Psoas muscle (tissue), 7 donors: ENCODE measurements at regions not wholly inside any gene's neighbourhood (a gene's known extent, or its start where the extent isn't known, plus 50 kb on each side); places are given as distances from the start of the nearest gene placed in this dataset.

Experiments
- ATAC-seq, 4 donors: fragments of 200-7000 bp; cut with Tn5 transposase; one replicate each; pipeline ENCODE4 v1.9.1; 2020; ENCODE audit warnings: moderate library complexity in 3 of 4, mild to moderate bottlenecking in 2 of 4
- DNase-seq, 2 donors: peaks; one replicate each; pipeline ENCODE4 v3.0.0-alpha.2; 2020
- H3K27ac ChIP-seq: fragments of 200-600 bp; one replicate; pipeline ENCODE4 v1.8.0; 2022
- H3K27me3 ChIP-seq, 3 donors: fragments of 200-600 bp in 1 of 3; one replicate each; pipeline versions ENCODE4 v1.6.1 to v1.8.0; 2013 to 2022; ENCODE audit warnings: low read length in 2 of 3, mild to moderate bottlenecking in 2 of 3, moderate library complexity in 1 of 3; ENCODE audit not compliant: insufficient read depth in 3 of 3
- H3K36me3 ChIP-seq, 2 donors: fragments of 200-600 bp in 1 of 2; one replicate each; pipeline versions ENCODE4 v1.6.1 to v1.8.0; 2013 to 2022; ENCODE audit warnings: low read depth in 1 of 2, mild to moderate bottlenecking in 1 of 2, moderate library complexity in 1 of 2; ENCODE audit not compliant: insufficient read depth in 1 of 2
- H3K4me1 ChIP-seq: fragments of 200-600 bp; one replicate; pipeline ENCODE4 v1.8.0; 2022
- H3K4me3 ChIP-seq: fragments of 200-600 bp; one replicate; pipeline ENCODE4 v1.8.0; 2022; ENCODE audit warnings: mild to moderate bottlenecking
- H3K9me3 ChIP-seq: fragments of 200-600 bp; one replicate; pipeline ENCODE4 v1.8.0; 2022
- CTCF ChIP-seq: fragments of 200-600 bp; IDR thresholded peaks from one replicate; pipeline ENCODE4 v1.8.0; 2022; ENCODE audit warnings: antibody characterized with exemption
- WGBS, 3 donors: extraction: QIAGEN DNeasy Blood & Tissue Kit; methylation state at CpG; one replicate each; pipeline versions ENCODE4 v1.1.6 to v1.1.7; 2013; 5-methylcytosine and 5-hydroxymethylcytosine counted together
- intact Hi-C, 2 donors: fragments of 100-400 bp; cut with DNase I; formaldehyde crosslinking; loops; one replicate each; pipeline versions ENCODE4 v1.11.0 to v1.14.2; 2022
- donor health status: healthy with polysubstance abuse.
- donor health status: DM: no; HTN: no; CAD: no; lungs with moderate emphysema.
- donor health status: Bipolar disorder and iron deficiency.
- donor health status: healthy.
- donor health status: DM: yes; HTN: yes; CAD: no.
- donor health status: DM: no; HTN: no; CAD: no.
- donor health status: DM: yes; HTN: yes; CAD: no.

- no peak for ATAC-seq
- intact Hi-C loops, result no loop called here
- no peak overlapping the region for H3K27ac ChIP-seq
Measured at GRCh38 chr3:25170021-25170420, 258.0 kb upstream of the RARB start.

GRCh38 chr3:25171118-25171807 lies 256.8 kb upstream of the RARB start:
- H3K36me3 ChIP-seq, result no peaks in the 10 kb centered on the region
- ATAC-seq, result no peak
- intact Hi-C loops, result no loop called here
- DNase-seq, result no peak
- no peaks in the 10 kb centered on the region for H3K27me3 ChIP-seq
- 74 to 82% (median 81%) methylated on average over 4 of the region's 4 CpGs for WGBS, 3 donors
- H3K4me3 ChIP-seq, result no peak overlapping the region
- H3K4me1 ChIP-seq, result no peaks in the 10 kb centered on the region
- H3K9me3 ChIP-seq, result no peaks in the 10 kb centered on the region
- H3K27ac ChIP-seq, result no peak overlapping the region
- no peak for TF ChIP-seq CTCF

More at GRCh38 chr3:25170021-25170420, 258.0 kb upstream of the RARB start:
- no peak for DNase-seq
- H3K36me3 ChIP-seq, result no peaks in the 10 kb centered on the region
- no peaks in the 10 kb centered on the region for H3K27me3 ChIP-seq
- no peaks in the 10 kb centered on the region for H3K4me1 ChIP-seq
- WGBS, 3 donors, result 34 to 58% (median 48%) methylated on average over 3 of the region's 3 CpGs
- no peak overlapping the region for H3K4me3 ChIP-seq
- H3K9me3 ChIP-seq, result no peaks in the 10 kb centered on the region
- TF ChIP-seq CTCF, result no peak

GRCh38 chr3:25171897-25172296 lies 256.2 kb upstream of the RARB start:
- no peaks in the 10 kb centered on the region for H3K27me3 ChIP-seq
- H3K9me3 ChIP-seq, result no peaks in the 10 kb centered on the region
- H3K4me3 ChIP-seq, result no peak overlapping the region
- DNase-seq, result no peak
- WGBS, 3 donors, result 78 to 81% (median 80%) methylated on average over 6 of the region's 6 CpGs
- no peak overlapping the region for H3K27ac ChIP-seq
- no peak for TF ChIP-seq CTCF
- no peaks in the 10 kb centered on the region for H3K36me3 ChIP-seq
- ATAC-seq, result no peak
- no peaks in the 10 kb centered on the region for H3K4me1 ChIP-seq
- intact Hi-C loops, result no loop called here

GRCh38 chr3:25173606-25174005 lies 254.5 kb upstream of the RARB start:
- no peaks in the 10 kb centered on the region for H3K4me1 ChIP-seq
- 3 to 29% (median 26%) methylated on average over 1 of the region's 1 CpG for WGBS, 3 donors
- intact Hi-C loops, result no loop called here

More at GRCh38 chr3:25173606-25174005, 254.5 kb upstream of the RARB start:
- no peak for TF ChIP-seq CTCF
- no peak overlapping the region for H3K27ac ChIP-seq
- H3K36me3 ChIP-seq, result no peaks in the 10 kb centered on the region
- DNase-seq (no peak), ATAC-seq (no peak)
- no peak overlapping the region for H3K4me3 ChIP-seq
- H3K27me3 ChIP-seq, result no peaks in the 10 kb centered on the region
- H3K9me3 ChIP-seq, result no peaks in the 10 kb centered on the region
